ENCODE measurements at regions not wholly inside any gene's neighbourhood (a gene's known extent, or its start where the extent isn't known, plus 50 kb on each side); places are given as distances from the start of the nearest gene placed in this dataset.

- Histone ChIP-seq H3K4me3 (ENCODE audit: low read length in 2 of 2) (no peak overlapping the region), H3K9me3 (ENCODE audit: control insufficient read depth in 2 of 2, insufficient read depth in 1 of 2, low read length in 1 of 2) (no peaks in the 10 kb centered on the region), H3K27me3 (ENCODE audit: control insufficient read depth in 2 of 2, insufficient read depth in 1 of 2, low read length in 1 of 2) (no peaks in the 10 kb centered on the region), H3K4me1 (ENCODE audit: control insufficient read depth in 2 of 2, insufficient read depth in 2 of 2, low read length in 2 of 2) (no peaks in the 10 kb centered on the region), H3K27ac (ENCODE audit: low read depth in 1 of 2, low read length in 1 of 2) (no peak overlapping the region), H3K36me3 (ENCODE audit: control insufficient read depth in 2 of 2, insufficient read depth in 2 of 2, low read length in 1 of 2) (no peaks in the 10 kb centered on the region)
- DNase-seq (ENCODE audit: low read depth in 6 of 9, low spot score in 9 of 9) = no peak
- 88% methylated on average over 1 of the region's 1 CpG for WGBS
Measured at GRCh38 chr7:108722561-108722960, 152.9 kb downstream of the DNAJB9 start.

GRCh38 chr7:108723381-108723814, 153.7 kb downstream of the DNAJB9 start:
- Histone ChIP-seq H3K9me3 (ENCODE audit: control insufficient read depth in 2 of 2, insufficient read depth in 1 of 2, low read length in 1 of 2) (no peaks in the 10 kb centered on the region), H3K4me3 (ENCODE audit: low read length in 2 of 2) (no peak overlapping the region), H3K27me3 (ENCODE audit: control insufficient read depth in 2 of 2, insufficient read depth in 1 of 2, low read length in 1 of 2) (no peaks in the 10 kb centered on the region), H3K36me3 (ENCODE audit: control insufficient read depth in 2 of 2, insufficient read depth in 2 of 2, low read length in 1 of 2) (no peaks in the 10 kb centered on the region), H3K27ac (ENCODE audit: low read depth in 1 of 2, low read length in 1 of 2) (no peak overlapping the region), H3K4me1 (ENCODE audit: control insufficient read depth in 2 of 2, insufficient read depth in 2 of 2, low read length in 2 of 2) (no peaks in the 10 kb centered on the region)
- DNase-seq (ENCODE audit: low read depth in 6 of 9, low spot score in 9 of 9) = no peak
- WGBS = 77% methylated on average over 4 of the region's 4 CpGs

GRCh38 chr7:108724251-108725100, 154.8 kb downstream of the DNAJB9 start:
- no peaks in the 10 kb centered on the region for H3K27me3 ChIP-seq (ENCODE audit: control insufficient read depth in 2 of 2, insufficient read depth in 1 of 2, low read length in 1 of 2)
- no peak overlapping the region for H3K4me3 ChIP-seq (ENCODE audit: low read length in 2 of 2)

GRCh38 chr7:108735814-108736213, 166.1 kb downstream of the DNAJB9 start:
- no peak for DNase-seq (ENCODE audit: low read depth in 6 of 9, low spot score in 9 of 9)
- no peak overlapping the region for H3K4me3 ChIP-seq (ENCODE audit: low read length in 2 of 2)

More at GRCh38 chr7:108724251-108725100, 154.8 kb downstream of the DNAJB9 start:
- Histone ChIP-seq H3K4me1 (ENCODE audit: control insufficient read depth in 2 of 2, insufficient read depth in 2 of 2, low read length in 2 of 2) (no peaks in the 10 kb centered on the region), H3K9me3 (ENCODE audit: control insufficient read depth in 2 of 2, insufficient read depth in 1 of 2, low read length in 1 of 2) (no peaks in the 10 kb centered on the region), H3K36me3 (ENCODE audit: control insufficient read depth in 2 of 2, insufficient read depth in 2 of 2, low read length in 1 of 2) (no peaks in the 10 kb centered on the region), H3K27ac (ENCODE audit: low read depth in 1 of 2, low read length in 1 of 2) (no peak overlapping the region)
- no peak for DNase-seq (ENCODE audit: low read depth in 6 of 9, low spot score in 9 of 9)
- 68% methylated on average over 3 of the region's 3 CpGs for WGBS

GRCh38 chr7:108736221-108736891, 166.7 kb downstream of the DNAJB9 start:
- H3K27me3 ChIP-seq (ENCODE audit: control insufficient read depth in 2 of 2, insufficient read depth in 1 of 2, low read length in 1 of 2) = no peaks in the 10 kb centered on the region
- no peak overlapping the region for H3K4me3 ChIP-seq (ENCODE audit: low read length in 2 of 2)
- H3K27ac ChIP-seq (ENCODE audit: low read depth in 1 of 2, low read length in 1 of 2) = no peak overlapping the region
- no peaks in the 10 kb centered on the region for H3K9me3 ChIP-seq (ENCODE audit: control insufficient read depth in 2 of 2, insufficient read depth in 1 of 2, low read length in 1 of 2)
- H3K4me1 ChIP-seq (ENCODE audit: control insufficient read depth in 2 of 2, insufficient read depth in 2 of 2, low read length in 2 of 2) = no peaks in the 10 kb centered on the region
- 79% methylated on average over 2 of the region's 2 CpGs for WGBS
- no peak for DNase-seq (ENCODE audit: low read depth in 6 of 9, low spot score in 9 of 9)
- no peaks in the 10 kb centered on the region for H3K36me3 ChIP-seq (ENCODE audit: control insufficient read depth in 2 of 2, insufficient read depth in 2 of 2, low read length in 1 of 2)

More at GRCh38 chr7:108735814-108736213, 166.1 kb downstream of the DNAJB9 start:
- H3K36me3 ChIP-seq (ENCODE audit: control insufficient read depth in 2 of 2, insufficient read depth in 2 of 2, low read length in 1 of 2) = no peaks in the 10 kb centered on the region
- H3K4me1 ChIP-seq (ENCODE audit: control insufficient read depth in 2 of 2, insufficient read depth in 2 of 2, low read length in 2 of 2) = no peaks in the 10 kb centered on the region
- H3K27me3 ChIP-seq (ENCODE audit: control insufficient read depth in 2 of 2, insufficient read depth in 1 of 2, low read length in 1 of 2) = no peaks in the 10 kb centered on the region
- no peaks in the 10 kb centered on the region for H3K9me3 ChIP-seq (ENCODE audit: control insufficient read depth in 2 of 2, insufficient read depth in 1 of 2, low read length in 1 of 2)
- no peak overlapping the region for H3K27ac ChIP-seq (ENCODE audit: low read depth in 1 of 2, low read length in 1 of 2)

- H3K27ac ChIP-seq (ENCODE audit: low read depth in 1 of 2, low read length in 1 of 2) = no peak overlapping the region
- H3K9me3 ChIP-seq (ENCODE audit: control insufficient read depth in 2 of 2, insufficient read depth in 1 of 2, low read length in 1 of 2) = no peaks in the 10 kb centered on the region
- no peaks in the 10 kb centered on the region for H3K27me3 ChIP-seq (ENCODE audit: control insufficient read depth in 2 of 2, insufficient read depth in 1 of 2, low read length in 1 of 2)
- no peak for DNase-seq (ENCODE audit: low read depth in 6 of 9, low spot score in 9 of 9)
- no peaks in the 10 kb centered on the region for H3K4me1 ChIP-seq (ENCODE audit: control insufficient read depth in 2 of 2, insufficient read depth in 2 of 2, low read length in 2 of 2)
- no peak overlapping the region for H3K4me3 ChIP-seq (ENCODE audit: low read length in 2 of 2)
- H3K36me3 ChIP-seq (ENCODE audit: control insufficient read depth in 2 of 2, insufficient read depth in 2 of 2, low read length in 1 of 2) = no peaks in the 10 kb centered on the region
- WGBS = 88% methylated on average over 3 of the region's 3 CpGs
Measured at GRCh38 chr7:108770981-108771745, 201.5 kb downstream of the DNAJB9 start.

GRCh38 chr7:108771853-108772252, 202.2 kb downstream of the DNAJB9 start:
- H3K4me3 ChIP-seq (ENCODE audit: low read length in 2 of 2) = no peak overlapping the region
- H3K27me3 ChIP-seq (ENCODE audit: control insufficient read depth in 2 of 2, insufficient read depth in 1 of 2, low read length in 1 of 2) = no peaks in the 10 kb centered on the region
- 86% methylated on average over 2 of the region's 2 CpGs for WGBS
- DNase-seq (ENCODE audit: low read depth in 6 of 9, low spot score in 9 of 9) = no peak
- no peaks in the 10 kb centered on the region for H3K9me3 ChIP-seq (ENCODE audit: control insufficient read depth in 2 of 2, insufficient read depth in 1 of 2, low read length in 1 of 2)
- no peaks in the 10 kb centered on the region for H3K4me1 ChIP-seq (ENCODE audit: control insufficient read depth in 2 of 2, insufficient read depth in 2 of 2, low read length in 2 of 2)
- no peak overlapping the region for H3K27ac ChIP-seq (ENCODE audit: low read depth in 1 of 2, low read length in 1 of 2)
- no peaks in the 10 kb centered on the region for H3K36me3 ChIP-seq (ENCODE audit: control insufficient read depth in 2 of 2, insufficient read depth in 2 of 2, low read length in 1 of 2)

GRCh38 chr7:108777966-108778365, 208.3 kb downstream of the DNAJB9 start:
- no peak overlapping the region for H3K4me3 ChIP-seq (ENCODE audit: low read length in 2 of 2)
- WGBS = 94% methylated on average over 1 of the region's 1 CpG
- H3K36me3 ChIP-seq (ENCODE audit: control insufficient read depth in 2 of 2, insufficient read depth in 2 of 2, low read length in 1 of 2) = no peaks in the 10 kb centered on the region
- no peaks in the 10 kb centered on the region for H3K9me3 ChIP-seq (ENCODE audit: control insufficient read depth in 2 of 2, insufficient read depth in 1 of 2, low read length in 1 of 2)
- DNase-seq (ENCODE audit: low read depth in 6 of 9, low spot score in 9 of 9) = no peak
- no peak overlapping the region for H3K27ac ChIP-seq (ENCODE audit: low read depth in 1 of 2, low read length in 1 of 2)
- H3K27me3 ChIP-seq (ENCODE audit: control insufficient read depth in 2 of 2, insufficient read depth in 1 of 2, low read length in 1 of 2) = no peaks in the 10 kb centered on the region
- H3K4me1 ChIP-seq (ENCODE audit: control insufficient read depth in 2 of 2, insufficient read depth in 2 of 2, low read length in 2 of 2) = no peaks in the 10 kb centered on the region

GRCh38 chr7:108789451-108789850, 219.8 kb downstream of the DNAJB9 start:
- no peak for DNase-seq (ENCODE audit: low read depth in 6 of 9, low spot score in 9 of 9)
- no peaks in the 10 kb centered on the region for H3K36me3 ChIP-seq (ENCODE audit: control insufficient read depth in 2 of 2, insufficient read depth in 2 of 2, low read length in 1 of 2)
- H3K27me3 ChIP-seq (ENCODE audit: control insufficient read depth in 2 of 2, insufficient read depth in 1 of 2, low read length in 1 of 2) = no peaks in the 10 kb centered on the region
- 97% methylated on average over 1 of the region's 1 CpG for WGBS
- no peaks in the 10 kb centered on the region for H3K4me1 ChIP-seq (ENCODE audit: control insufficient read depth in 2 of 2, insufficient read depth in 2 of 2, low read length in 2 of 2)
- no peaks in the 10 kb centered on the region for H3K9me3 ChIP-seq (ENCODE audit: control insufficient read depth in 2 of 2, insufficient read depth in 1 of 2, low read length in 1 of 2)
- H3K27ac ChIP-seq (ENCODE audit: low read depth in 1 of 2, low read length in 1 of 2) = no peak overlapping the region
- H3K4me3 ChIP-seq (ENCODE audit: low read length in 2 of 2) = no peak overlapping the region
